OCI-LY7 (cell line): ENCODE measurements at regions not wholly inside any gene's neighbourhood (a gene's known extent, or its start where the extent isn't known, plus 50 kb on each side); places are given as distances from the start of the nearest gene placed in this dataset.

Experiments used
- BruUV-seq: library from RNA; stranded (reverse); fragments of 400-500 nt; replicated peaks from 2 replicates; lab custom pipeline; 2021; lab: Mats Ljungman, UMichigan
- CTCF ChIA-PET: fragments of 300-600 bp; sonication (Branson Sonifier 250); formaldehyde crosslinking; loops from one replicate; lab custom pipeline; 2022; ENCODE audit warnings: antibody characterized with exemption; ENCODE audit not compliant: unreplicated experiment; lab: Charles Lee
- POLR2A ChIA-PET: fragments of 300-600 bp; sonication (Branson Sonifier 250); formaldehyde crosslinking; loops from one replicate; lab custom pipeline; 2022; ENCODE audit warnings: antibody characterized with exemption; lab: Charles Lee
- DNase-seq: peaks from one replicate; pipeline ENCODE4 v3.0.0-alpha.2; 2015; ENCODE audit warnings: low spot score
- H2AFZ ChIP-seq: fragments of 200-600 bp; sonication (generic), shearing (Covaris generic); 2 replicates; pipeline ENCODE4 v1.6.1; 2014; ENCODE audit warnings: mild to moderate bottlenecking, antibody characterized with exemption, low read length, moderate library complexity
- H3K27ac ChIP-seq: fragments of 200-600 bp; sonication (generic); 2 replicates; pipeline ENCODE4 v1.5.1; 2014; ENCODE audit warnings: mixed run types, low read depth, mild to moderate bottlenecking, moderate library complexity, low read length, inconsistent platforms; ENCODE audit not compliant: poor library complexity, severe bottlenecking
- H3K36me3 ChIP-seq: fragments of 200-600 bp; sonication (generic); 2 replicates; pipeline ENCODE4 v1.6.1; 2014; ENCODE audit warnings: mild to moderate bottlenecking, antibody characterized with exemption, low read length, moderate library complexity, mixed read lengths; ENCODE audit not compliant: insufficient read depth
- H3K4me1 ChIP-seq: fragments of 200-600 bp; sonication (generic); 2 replicates; pipeline ENCODE4 v1.5.1; 2014; ENCODE audit warnings: mild to moderate bottlenecking, low read length; ENCODE audit not compliant: insufficient read depth, poor library complexity, severe bottlenecking
- H3K4me2 ChIP-seq: fragments of 200-600 bp; sonication (generic); 2 replicates; pipeline ENCODE4 v1.6.1; 2014; ENCODE audit warnings: mild to moderate bottlenecking, low read length
- H3K4me3 ChIP-seq: fragments of 200-600 bp; sonication (generic); 2 replicates; pipeline ENCODE4 v1.5.1; 2014; ENCODE audit warnings: mild to moderate bottlenecking, low read depth, low read length; ENCODE audit not compliant: poor library complexity, severe bottlenecking
- H3K79me2 ChIP-seq: fragments of 200-600 bp; sonication (generic); 2 replicates; pipeline ENCODE4 v1.6.1; 2016; ENCODE audit warnings: low read depth, mild to moderate bottlenecking, low read length, moderate library complexity, mixed read lengths; ENCODE audit not compliant: insufficient read depth
- H3K9me2 ChIP-seq: fragments of 200-600 bp; sonication (generic); 2 replicates; pipeline ENCODE4 v1.6.1; 2016; ENCODE audit warnings: mild to moderate bottlenecking, low read length, mixed read lengths; ENCODE audit not compliant: insufficient read depth
- H3K9me3 ChIP-seq: fragments of 200-600 bp; sonication (generic); 2 replicates; pipeline ENCODE4 v1.6.1; 2014; ENCODE audit warnings: mild to moderate bottlenecking, mixed run types, low read length, mixed read lengths
- H4K20me1 ChIP-seq: fragments of 200-600 bp; sonication (generic); 2 replicates; pipeline ENCODE4 v1.6.1; 2014; ENCODE audit warnings: mild to moderate bottlenecking, antibody characterized with exemption, low read length, moderate library complexity, mixed read lengths; ENCODE audit not compliant: insufficient read depth
- EZH2phosphoT487 ChIP-seq: fragments of 200-600 bp; sonication (generic); IDR thresholded peaks from 2 replicates; pipeline ENCODE4 v1.6.1; 2018; ENCODE audit warnings: low read depth, borderline replicate concordance, mild to moderate bottlenecking, mixed run types, antibody characterized with exemption, low read length, moderate library complexity, mixed read lengths
- intact Hi-C: fragments of 100-400 bp; cut with micrococcal nuclease; formaldehyde crosslinking; loops from one replicate; pipeline ENCODE4 v1.10.0; 2022; ENCODE audit not compliant: unreplicated experiment
- TF ChIP-seq, protein P1 (sequence below): fragments of 200-600 bp; sonication (generic); conservative IDR thresholded peaks from 2 replicates; pipeline ENCODE4 v1.5.1; 2014; ENCODE audit warnings: mild to moderate bottlenecking, antibody characterized with exemption, low read length, moderate library complexity, mixed read lengths

GRCh38 chr6:43901733-43902230 lies 131.8 kb downstream of the VEGFA start:
- no peak for DNase-seq
- no peak overlapping the region for H2AFZ ChIP-seq
- no peaks in the 10 kb centered on the region for H3K4me1 ChIP-seq
- H4K20me1 ChIP-seq, result no peaks in the 10 kb centered on the region
- H3K4me3 ChIP-seq, result no peak overlapping the region
- H3K4me2 ChIP-seq, result no peak overlapping the region
- H3K79me2 ChIP-seq, result no peaks in the 10 kb centered on the region
- ChIA-PET POLR2A (interaction anchor here (0.6 to 0.7 kb wide), 2 partner anchors 119 to 702 kb away, joined by 3 to 4 read pairs; no protein-coding TSS in a partner anchor), CTCF (no interaction called here)
- intact Hi-C loops, result no loop called here
- no peak overlapping the region for H3K27ac ChIP-seq
- no peaks in the 10 kb centered on the region for H3K9me2 ChIP-seq
- TF ChIP-seq EZH2phosphoT487, result no peak
- TF ChIP-seq, protein P1, sequence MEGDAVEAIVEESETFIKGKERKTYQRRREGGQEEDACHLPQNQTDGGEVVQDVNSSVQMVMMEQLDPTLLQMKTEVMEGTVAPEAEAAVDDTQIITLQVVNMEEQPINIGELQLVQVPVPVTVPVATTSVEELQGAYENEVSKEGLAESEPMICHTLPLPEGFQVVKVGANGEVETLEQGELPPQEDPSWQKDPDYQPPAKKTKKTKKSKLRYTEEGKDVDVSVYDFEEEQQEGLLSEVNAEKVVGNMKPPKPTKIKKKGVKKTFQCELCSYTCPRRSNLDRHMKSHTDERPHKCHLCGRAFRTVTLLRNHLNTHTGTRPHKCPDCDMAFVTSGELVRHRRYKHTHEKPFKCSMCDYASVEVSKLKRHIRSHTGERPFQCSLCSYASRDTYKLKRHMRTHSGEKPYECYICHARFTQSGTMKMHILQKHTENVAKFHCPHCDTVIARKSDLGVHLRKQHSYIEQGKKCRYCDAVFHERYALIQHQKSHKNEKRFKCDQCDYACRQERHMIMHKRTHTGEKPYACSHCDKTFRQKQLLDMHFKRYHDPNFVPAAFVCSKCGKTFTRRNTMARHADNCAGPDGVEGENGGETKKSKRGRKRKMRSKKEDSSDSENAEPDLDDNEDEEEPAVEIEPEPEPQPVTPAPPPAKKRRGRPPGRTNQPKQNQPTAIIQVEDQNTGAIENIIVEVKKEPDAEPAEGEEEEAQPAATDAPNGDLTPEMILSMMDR, result no peak
- no peaks in the 10 kb centered on the region for H3K36me3 ChIP-seq
- no TSS peak for BruUV-seq
- no peaks in the 10 kb centered on the region for H3K9me3 ChIP-seq

DNA sequence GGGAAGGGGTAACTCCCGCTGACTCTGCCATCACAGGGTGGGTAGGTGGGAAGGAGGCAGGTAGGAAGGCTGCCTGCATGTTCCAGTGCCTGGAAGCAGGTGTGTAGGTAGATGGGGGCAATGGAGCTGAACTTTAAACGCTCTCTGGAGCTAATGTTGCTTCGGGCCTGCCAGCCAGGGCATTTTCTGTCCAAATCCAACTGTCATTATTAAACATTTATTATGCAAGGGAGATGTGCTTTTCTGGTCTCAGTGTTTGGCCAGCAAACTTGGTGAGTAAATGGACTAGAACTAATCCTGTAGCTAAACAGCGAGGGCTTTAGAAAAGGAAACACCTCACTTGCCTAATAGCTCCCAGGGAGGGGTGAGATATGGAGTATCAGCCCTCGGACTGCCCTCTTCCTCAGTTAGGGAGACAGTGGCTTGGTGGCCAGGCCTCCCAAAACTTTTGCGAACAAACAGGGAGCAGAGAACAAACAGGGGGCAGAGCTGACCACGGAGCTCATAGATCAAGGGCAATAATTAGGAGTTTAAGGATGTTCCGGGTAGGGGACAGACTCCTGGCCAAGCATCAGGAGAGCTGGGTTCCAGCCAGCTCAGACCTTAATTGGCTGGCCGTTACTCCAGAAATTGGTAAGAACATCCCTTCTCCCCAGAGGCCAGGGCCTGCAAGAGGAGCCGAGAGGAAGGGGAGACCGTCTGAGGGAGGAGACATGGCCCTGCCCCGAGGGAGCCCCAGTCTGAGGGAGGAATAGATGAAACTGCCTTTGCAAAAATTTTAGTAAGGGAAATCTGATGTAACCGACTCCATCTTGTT lies 131.1 kb downstream of the VEGFA start:
- no peak overlapping the region for H2AFZ ChIP-seq
- intact Hi-C loops, result no loop called here
- no peaks in the 10 kb centered on the region for H3K36me3 ChIP-seq
- H3K79me2 ChIP-seq, result no peaks in the 10 kb centered on the region
- ChIA-PET CTCF (no interaction called here), POLR2A (interaction anchor here (0.6 to 0.7 kb wide), 2 partner anchors 76 to 120 kb away, joined by 3 to 4 read pairs; no protein-coding TSS in a partner anchor)
- TF ChIP-seq, protein P1, result no peak
- TF ChIP-seq EZH2phosphoT487, result no peak
- H4K20me1 ChIP-seq, result no peaks in the 10 kb centered on the region
- no TSS peak for BruUV-seq
- no peaks in the 10 kb centered on the region for H3K9me3 ChIP-seq
- no peak overlapping the region for H3K27ac ChIP-seq
- no peak overlapping the region for H3K4me2 ChIP-seq
- DNase-seq, result no peak
- H3K4me3 ChIP-seq, result no peak overlapping the region
- no peaks in the 10 kb centered on the region for H3K4me1 ChIP-seq
- no peaks in the 10 kb centered on the region for H3K9me2 ChIP-seq

DNA sequence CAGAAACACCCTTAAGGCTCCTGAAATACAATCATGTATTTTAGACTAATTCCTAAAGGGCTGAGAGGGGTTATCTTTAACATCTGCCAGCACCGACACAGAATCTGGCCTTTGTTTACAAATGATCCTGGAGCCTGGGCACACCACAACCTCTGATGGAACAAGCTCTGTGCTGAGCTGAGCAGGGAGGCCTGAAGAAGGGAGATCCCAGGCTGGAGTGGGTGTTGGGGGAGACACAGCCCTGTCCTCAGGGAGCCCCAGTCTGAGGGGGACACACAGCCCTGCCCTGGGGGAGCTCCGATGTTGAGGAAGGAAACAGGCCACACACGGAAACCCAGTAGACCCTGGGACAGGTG lies 130.5 kb downstream of the VEGFA start:
- Histone ChIP-seq H3K27ac (no peak overlapping the region), H3K9me3 (no peaks in the 10 kb centered on the region), H3K79me2 (no peaks in the 10 kb centered on the region), H2AFZ (no peak overlapping the region), H4K20me1 (no peaks in the 10 kb centered on the region), H3K4me3 (no peak overlapping the region), H3K9me2 (no peaks in the 10 kb centered on the region), H3K36me3 (no peaks in the 10 kb centered on the region), H3K4me1 (no peaks in the 10 kb centered on the region), H3K4me2 (no peak overlapping the region)
- DNase-seq, result no peak
- intact Hi-C loops, result no loop called here
- no TSS peak for BruUV-seq
- ChIA-PET POLR2A (no interaction called here), CTCF (no interaction called here)
- TF ChIP-seq, protein P1, result no peak
- TF ChIP-seq EZH2phosphoT487, result no peak
